NB4 (cell line): ENCODE measurements at regions not wholly inside any gene's neighbourhood (a gene's known extent, or its start where the extent isn't known, plus 50 kb on each side); places are given as distances from the start of the nearest gene placed in this dataset.

Experiments used
- DNase-seq: peaks from one replicate; pipeline ENCODE4 v3.0.0; 2010; ENCODE audit warnings: low read depth
- H3K4me3 ChIP-seq: one replicate; pipeline ENCODE4 v1.5.1; 2011; ENCODE audit warnings: mild to moderate bottlenecking, low read depth, low read length, moderate library complexity
- MYC ChIP-seq: IDR thresholded peaks from 2 replicates; pipeline ENCODE4 v1.6.1; 2011; ENCODE audit warnings: low read depth, low read length
- POLR2A ChIP-seq: IDR thresholded peaks from 2 replicates; pipeline ENCODE4 v1.6.1; 2011; ENCODE audit warnings: mild to moderate bottlenecking; ENCODE audit not compliant: insufficient read length; ENCODE audit errors: extremely low read depth
- TF ChIP-seq, protein P1 (sequence below): IDR thresholded peaks from 2 replicates; pipeline ENCODE4 v1.6.1; 2011; ENCODE audit warnings: low read depth, low read length
- TF ChIP-seq, protein P2 (sequence below): IDR thresholded peaks from one replicate; pipeline ENCODE4 v1.5.1; 2012; ENCODE audit warnings: low read depth, low read length

DNA sequence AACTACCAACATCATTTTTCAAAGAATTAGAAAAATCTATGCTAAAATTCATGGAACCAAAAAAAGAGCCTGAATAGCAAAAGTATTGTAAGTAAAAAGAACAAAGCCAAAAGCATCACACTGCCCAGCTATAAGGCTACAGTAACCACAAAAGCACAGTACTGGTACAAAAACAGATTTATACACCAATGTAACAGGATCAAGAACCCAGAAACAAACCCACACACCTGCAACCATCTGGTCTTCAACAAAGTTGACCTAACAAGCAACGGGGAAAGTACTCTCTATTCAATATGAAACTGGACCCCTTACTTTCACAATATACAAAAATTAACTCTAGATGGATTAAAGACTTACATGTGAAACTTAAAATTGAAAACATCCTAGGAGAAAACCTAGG lies 94.2 kb upstream of the TARS1 start:
- DNase-seq: no peak
- TF ChIP-seq POLR2A: no peak
- no peak for TF ChIP-seq MYC
- TF ChIP-seq, protein P1, sequence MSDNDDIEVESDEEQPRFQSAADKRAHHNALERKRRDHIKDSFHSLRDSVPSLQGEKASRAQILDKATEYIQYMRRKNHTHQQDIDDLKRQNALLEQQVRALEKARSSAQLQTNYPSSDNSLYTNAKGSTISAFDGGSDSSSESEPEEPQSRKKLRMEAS: no peak
- TF ChIP-seq, protein P2, sequence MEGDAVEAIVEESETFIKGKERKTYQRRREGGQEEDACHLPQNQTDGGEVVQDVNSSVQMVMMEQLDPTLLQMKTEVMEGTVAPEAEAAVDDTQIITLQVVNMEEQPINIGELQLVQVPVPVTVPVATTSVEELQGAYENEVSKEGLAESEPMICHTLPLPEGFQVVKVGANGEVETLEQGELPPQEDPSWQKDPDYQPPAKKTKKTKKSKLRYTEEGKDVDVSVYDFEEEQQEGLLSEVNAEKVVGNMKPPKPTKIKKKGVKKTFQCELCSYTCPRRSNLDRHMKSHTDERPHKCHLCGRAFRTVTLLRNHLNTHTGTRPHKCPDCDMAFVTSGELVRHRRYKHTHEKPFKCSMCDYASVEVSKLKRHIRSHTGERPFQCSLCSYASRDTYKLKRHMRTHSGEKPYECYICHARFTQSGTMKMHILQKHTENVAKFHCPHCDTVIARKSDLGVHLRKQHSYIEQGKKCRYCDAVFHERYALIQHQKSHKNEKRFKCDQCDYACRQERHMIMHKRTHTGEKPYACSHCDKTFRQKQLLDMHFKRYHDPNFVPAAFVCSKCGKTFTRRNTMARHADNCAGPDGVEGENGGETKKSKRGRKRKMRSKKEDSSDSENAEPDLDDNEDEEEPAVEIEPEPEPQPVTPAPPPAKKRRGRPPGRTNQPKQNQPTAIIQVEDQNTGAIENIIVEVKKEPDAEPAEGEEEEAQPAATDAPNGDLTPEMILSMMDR: no peak
- H3K4me3 ChIP-seq: no peak overlapping the region

DNA sequence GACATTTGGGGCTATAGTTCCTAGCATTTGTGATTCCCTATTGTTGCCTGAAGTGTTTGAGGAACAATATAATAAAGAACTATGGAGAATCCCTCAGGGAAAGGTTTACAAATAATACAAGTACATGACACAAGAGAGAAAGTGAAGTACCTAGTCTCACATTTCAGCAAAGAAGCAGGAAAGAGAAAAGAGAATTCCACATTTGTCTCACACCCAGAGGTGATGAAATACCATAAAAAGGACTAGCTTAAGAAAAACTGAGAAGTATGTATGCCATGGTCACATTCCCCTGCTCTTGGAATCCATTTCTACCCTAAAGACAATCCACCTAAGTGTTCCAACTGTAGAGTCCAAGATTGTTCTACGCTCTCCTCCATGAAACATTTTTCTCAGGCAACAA lies 79.0 kb upstream of the TARS1 start:
- TF ChIP-seq, protein P1: no peak
- no peak for TF ChIP-seq POLR2A
- TF ChIP-seq MYC: no peak
- TF ChIP-seq, protein P2: no peak
- DNase-seq: no peak
- H3K4me3 ChIP-seq: no peak overlapping the region

DNA sequence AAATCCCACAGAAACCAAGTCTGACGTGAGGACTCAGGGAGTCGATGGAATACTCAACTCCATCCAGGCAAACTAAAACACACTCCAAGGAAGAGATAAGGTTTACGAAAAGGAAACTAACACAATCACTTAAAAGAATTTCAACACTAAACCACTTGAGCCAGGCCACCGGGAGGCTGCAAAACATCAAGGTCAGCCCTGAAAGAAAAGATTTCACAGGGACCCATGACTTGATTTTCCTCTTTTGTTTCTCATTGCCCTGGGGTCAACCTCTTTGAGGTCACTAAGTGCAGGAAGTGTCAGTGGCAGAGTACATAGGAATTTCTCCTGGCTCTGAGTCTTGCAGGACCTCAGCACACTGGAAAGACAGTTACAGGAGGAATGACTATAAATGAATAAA lies 77.8 kb upstream of the TARS1 start:
- TF ChIP-seq, protein P2: no peak
- no peak for TF ChIP-seq MYC
- TF ChIP-seq, protein P1: no peak
- TF ChIP-seq POLR2A: no peak
- H3K4me3 ChIP-seq: no peak overlapping the region
- DNase-seq: no peak

DNA sequence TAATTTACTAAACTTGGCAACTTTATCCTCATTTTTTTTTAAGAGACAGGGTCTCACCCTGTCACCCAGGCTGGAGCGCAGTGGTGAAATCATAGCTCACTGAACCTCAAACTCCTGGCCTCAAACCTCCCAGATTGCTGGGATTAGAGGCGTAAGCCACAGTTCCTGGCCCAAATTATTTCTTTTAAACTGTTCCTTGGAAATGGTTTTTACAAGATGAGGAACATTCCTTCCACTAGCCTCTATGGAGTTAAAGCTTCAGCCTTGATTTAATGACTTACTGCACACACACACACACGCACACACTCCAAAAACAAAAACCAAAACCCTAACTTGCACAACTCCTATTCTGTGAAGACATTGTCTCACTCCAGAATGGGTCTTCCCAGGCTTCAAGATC lies 77.2 kb upstream of the TARS1 start:
- no peak for DNase-seq
- H3K4me3 ChIP-seq: no peak overlapping the region
- TF ChIP-seq POLR2A: no peak
- TF ChIP-seq, protein P2: no peak
- TF ChIP-seq, protein P1: no peak
- no peak for TF ChIP-seq MYC

DNA sequence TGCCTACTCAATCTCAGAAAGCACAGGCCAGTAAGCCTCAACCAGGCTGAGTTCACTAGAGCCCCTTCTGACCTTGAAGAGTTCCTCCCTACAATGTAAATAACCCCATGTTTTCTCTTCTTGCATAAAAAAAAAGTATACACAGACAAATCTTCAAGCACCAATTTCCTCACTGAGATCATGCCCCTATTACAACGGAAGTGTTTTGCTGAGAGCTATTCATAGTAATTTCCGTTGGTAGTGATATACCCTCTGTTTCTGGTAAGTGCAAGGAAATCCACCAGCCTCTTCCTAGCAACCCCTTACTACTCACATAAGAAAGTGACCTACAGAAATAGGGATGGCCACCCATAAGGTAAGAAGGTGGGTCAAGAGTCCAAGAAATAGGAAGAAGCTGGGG lies 76.4 kb upstream of the TARS1 start:
- H3K4me3 ChIP-seq: no peak overlapping the region
- TF ChIP-seq POLR2A (no peak), MYC (no peak)
- TF ChIP-seq, protein P2: no peak
- TF ChIP-seq, protein P1: no peak
- no peak for DNase-seq

DNA sequence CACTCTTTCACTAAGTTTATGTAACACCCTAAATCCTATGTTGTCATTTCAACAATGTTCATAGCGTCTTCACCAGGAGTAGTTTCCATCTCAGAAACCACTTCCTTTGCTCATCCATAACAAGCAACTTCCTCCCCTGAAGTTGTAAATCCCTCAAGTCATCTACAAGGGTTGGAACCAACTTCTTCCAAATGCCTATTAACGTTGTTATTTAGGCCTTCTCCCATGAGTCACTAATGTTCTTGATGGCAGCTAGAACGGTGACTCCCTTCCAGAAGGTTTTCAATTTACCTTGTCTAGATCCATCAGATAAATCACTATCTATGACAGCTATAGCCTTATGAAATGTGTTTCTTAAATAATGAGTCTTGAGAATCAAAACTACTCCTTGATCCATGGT lies 73.3 kb upstream of the TARS1 start:
- DNase-seq: peak; percentile 4

More for the DNA sequence above, 73.3 kb upstream of the TARS1 start:
- TF ChIP-seq MYC: no peak
- TF ChIP-seq, protein P2: no peak
- TF ChIP-seq POLR2A: no peak
- TF ChIP-seq, protein P1: no peak
- H3K4me3 ChIP-seq: no peak overlapping the region
